NCI-H146 treated with DMSO at 0.1 percent for 48 hours (cell line): ENCODE measurements at regions not wholly inside any gene's neighbourhood (a gene's known extent, or its start where the extent isn't known, plus 50 kb on each side); places are given as distances from the start of the nearest gene placed in this dataset.

Experiments used
- DNase-seq: peaks from one replicate; lab custom pipeline; 2025; ENCODE audit not compliant: unreplicated experiment; lab: John Stamatoyannopoulos, UW

GRCh38 chr2:126990200-126990599 is 91.5 kb downstream of the TEX51 start:
- DNase-seq = no peak

- no peak for DNase-seq
These were observed 92.2 kb downstream of the TEX51 start for GRCh38 chr2:126990605-126991532.

DNA sequence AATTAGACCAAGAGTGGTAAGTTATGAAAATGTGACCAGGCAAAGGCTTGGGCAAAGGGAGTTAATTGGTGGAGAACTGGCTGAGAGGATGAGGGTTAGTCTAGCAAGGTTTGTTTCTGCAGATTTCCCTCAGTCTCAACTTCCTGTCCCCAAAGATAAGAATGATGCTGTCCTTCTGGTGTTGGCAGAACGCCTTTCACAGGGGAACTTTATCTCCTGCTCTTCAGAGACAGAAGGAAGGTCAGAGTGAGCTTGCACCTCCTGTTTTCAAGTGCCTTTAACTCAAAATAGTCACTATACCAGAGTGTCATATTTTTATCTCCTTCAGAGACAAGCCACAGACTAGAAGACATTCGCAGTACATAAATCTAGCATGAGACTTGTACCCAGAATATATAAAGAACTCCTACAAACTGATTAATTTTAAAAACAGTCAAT is 95.7 kb downstream of the TEX51 start:
- no peak for DNase-seq

DNA sequence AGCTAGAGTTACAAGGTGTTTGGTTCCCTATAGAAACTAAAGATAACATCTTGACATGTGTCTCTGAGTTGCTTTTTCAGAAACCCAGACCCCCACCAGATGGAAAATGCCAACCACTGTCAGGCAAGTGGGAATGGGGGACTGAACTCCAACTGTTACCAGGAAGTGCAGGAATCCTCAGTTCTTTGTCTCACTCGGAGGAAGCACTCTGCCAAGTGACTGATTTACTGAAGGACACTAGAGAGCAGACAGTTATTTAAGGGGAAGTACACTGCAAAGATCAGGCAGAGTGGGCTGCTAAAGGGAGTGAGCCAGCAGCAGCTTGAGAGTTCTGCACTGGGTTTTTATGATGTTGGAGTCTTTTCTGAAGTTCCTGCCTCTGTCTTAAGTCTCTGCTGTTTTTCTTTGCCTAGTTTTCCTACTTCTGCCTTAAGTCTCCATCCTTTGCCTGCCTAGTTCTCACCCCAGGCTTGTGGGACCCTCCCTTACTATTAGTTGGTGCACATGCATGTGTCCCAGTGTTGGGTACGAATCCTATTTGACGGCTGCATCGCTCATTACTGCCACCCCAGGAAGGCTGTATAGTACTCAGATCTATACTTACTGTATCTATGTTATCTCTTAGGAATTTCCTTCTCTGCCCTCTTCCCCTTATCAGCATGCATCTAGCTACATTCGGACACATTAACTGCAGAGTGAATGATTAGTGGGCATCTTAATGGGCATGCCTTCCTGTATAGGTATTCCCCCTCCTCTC is 97.1 kb downstream of the TEX51 start:
- no peak for DNase-seq

- DNase-seq = no peak
These were observed 97.6 kb downstream of the TEX51 start for GRCh38 chr2:126996378-126996699.
